22Rv1 (cell line): ENCODE measurements at regions not wholly inside any gene's neighbourhood (a gene's known extent, or its start where the extent isn't known, plus 50 kb on each side); places are given as distances from the start of the nearest gene placed in this dataset.

ENCODE experiments used
- ZFX ChIP-seq: fragments of 450-650 bp; IDR thresholded peaks from 2 replicates; pipeline ENCODE4 v1.6.1; 2017; ENCODE audit warnings: antibody characterized with exemption, borderline replicate concordance
- TF ChIP-seq, protein P1 (sequence below): fragments of 450-650 bp; IDR thresholded peaks from 2 replicates; pipeline ENCODE4 v1.5.1; 2017; ENCODE audit warnings: mild to moderate bottlenecking

DNA sequence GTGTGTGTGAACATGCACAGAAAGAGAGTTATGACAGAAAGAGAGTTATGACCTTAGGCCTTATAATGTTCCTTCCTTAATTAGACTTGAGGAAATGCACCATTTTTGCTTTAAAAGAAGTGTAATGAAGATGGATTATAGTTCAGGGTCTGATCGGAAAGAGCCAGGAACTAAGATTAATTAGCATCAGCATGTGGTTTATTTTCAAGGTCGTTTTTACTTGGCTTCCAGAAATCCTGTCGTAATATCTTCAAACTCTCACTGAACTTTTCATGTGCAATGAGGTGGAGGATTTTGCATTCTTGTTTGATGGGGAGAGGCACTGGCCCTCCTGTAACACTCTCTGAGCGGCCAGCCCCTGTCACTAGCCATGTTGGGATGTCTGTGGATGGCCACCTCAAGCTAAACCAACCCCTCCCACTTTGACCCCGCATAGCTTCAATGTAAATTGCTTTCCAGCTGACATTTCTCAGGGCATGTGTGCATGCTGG lies 116.8 kb downstream of the CDC5L start:
- TF ChIP-seq, protein P1, sequence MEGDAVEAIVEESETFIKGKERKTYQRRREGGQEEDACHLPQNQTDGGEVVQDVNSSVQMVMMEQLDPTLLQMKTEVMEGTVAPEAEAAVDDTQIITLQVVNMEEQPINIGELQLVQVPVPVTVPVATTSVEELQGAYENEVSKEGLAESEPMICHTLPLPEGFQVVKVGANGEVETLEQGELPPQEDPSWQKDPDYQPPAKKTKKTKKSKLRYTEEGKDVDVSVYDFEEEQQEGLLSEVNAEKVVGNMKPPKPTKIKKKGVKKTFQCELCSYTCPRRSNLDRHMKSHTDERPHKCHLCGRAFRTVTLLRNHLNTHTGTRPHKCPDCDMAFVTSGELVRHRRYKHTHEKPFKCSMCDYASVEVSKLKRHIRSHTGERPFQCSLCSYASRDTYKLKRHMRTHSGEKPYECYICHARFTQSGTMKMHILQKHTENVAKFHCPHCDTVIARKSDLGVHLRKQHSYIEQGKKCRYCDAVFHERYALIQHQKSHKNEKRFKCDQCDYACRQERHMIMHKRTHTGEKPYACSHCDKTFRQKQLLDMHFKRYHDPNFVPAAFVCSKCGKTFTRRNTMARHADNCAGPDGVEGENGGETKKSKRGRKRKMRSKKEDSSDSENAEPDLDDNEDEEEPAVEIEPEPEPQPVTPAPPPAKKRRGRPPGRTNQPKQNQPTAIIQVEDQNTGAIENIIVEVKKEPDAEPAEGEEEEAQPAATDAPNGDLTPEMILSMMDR, result no peak
- no peak for TF ChIP-seq ZFX
